Ectodermal cell (in vitro differentiated cells): ENCODE measurements at regions not wholly inside any gene's neighbourhood (a gene's known extent, or its start where the extent isn't known, plus 50 kb on each side); places are given as distances from the start of the nearest gene placed in this dataset.
"Not testable (repeated sequence)": the region's sequence is repeated elsewhere in the genome, so short reads cannot be mapped to it uniquely, and the experiment has no call there.

Experiments
- H3K27ac ChIP-seq: 2 replicates; pipeline ENCODE4 v1.7.0; 2013; ENCODE audit warnings: mild to moderate bottlenecking, low read depth, low read length; ENCODE audit not compliant: insufficient read depth, poor library complexity, severe bottlenecking
- H3K27me3 ChIP-seq: 2 replicates; pipeline ENCODE4 v1.7.0; 2013; ENCODE audit warnings: mild to moderate bottlenecking, low read length; ENCODE audit not compliant: insufficient read depth, control insufficient read depth, poor library complexity, severe bottlenecking
- H3K36me3 ChIP-seq: one replicate; pipeline ENCODE4 v1.7.0; 2013; ENCODE audit warnings: low read length; ENCODE audit not compliant: control insufficient read depth, insufficient read depth
- H3K4me1 ChIP-seq: one replicate; pipeline ENCODE4 v1.7.0; 2013; ENCODE audit warnings: low read length; ENCODE audit not compliant: control insufficient read depth, insufficient read depth
- H3K4me3 ChIP-seq: 2 replicates; pipeline ENCODE4 v1.7.0; 2013; ENCODE audit warnings: low read depth, low read length, control low read depth; ENCODE audit not compliant: insufficient read depth
- H3K9me3 ChIP-seq: 2 replicates; pipeline ENCODE4 v1.7.0; 2013; ENCODE audit warnings: mild to moderate bottlenecking, low read length, moderate library complexity; ENCODE audit not compliant: control insufficient read depth
- WGBS, 2 experiments: methylation state at CpG; one replicate each; pipeline ENCODE4 v1.1.7; 2013; ENCODE audit warnings: missing lambda C conversion rate in 2 of 2; 5-methylcytosine and 5-hydroxymethylcytosine counted together

GRCh38 chr4:189631568-189631916 is 309.1 kb upstream of the FRG1 start:
- H3K27ac ChIP-seq, H3K9me3 ChIP-seq, H3K4me3 ChIP-seq, H3K4me1 ChIP-seq, H3K27me3 ChIP-seq, H3K36me3 ChIP-seq: not testable (repeated sequence)
- 96 to 97% methylated on average over 8 to 9 of the region's 9 CpGs for WGBS, 2 experiments

GRCh38 chr4:189650436-189650835 is 290.2 kb upstream of the FRG1 start:
- not testable (repeated sequence) for H3K27ac ChIP-seq, H3K4me1 ChIP-seq, H3K27me3 ChIP-seq, H3K36me3 ChIP-seq, H3K4me3 ChIP-seq, H3K9me3 ChIP-seq
- 30 to 35% methylated on average over 2 of the region's 2 CpGs for WGBS, 2 experiments

- H3K36me3 ChIP-seq, H3K9me3 ChIP-seq, H3K4me1 ChIP-seq, H3K27me3 ChIP-seq, H3K27ac ChIP-seq, H3K4me3 ChIP-seq: not testable (repeated sequence)
- WGBS, 2 experiments: no CpG with 5 or more reads among the region's 3 CpGs
These were observed 287.5 kb upstream of the FRG1 start for GRCh38 chr4:189653130-189653653.

- not testable (repeated sequence) for H3K4me1 ChIP-seq, H3K9me3 ChIP-seq, H3K27me3 ChIP-seq, H3K4me3 ChIP-seq, H3K36me3 ChIP-seq, H3K27ac ChIP-seq
- 72 to 73% methylated on average over 6 to 7 of the region's 7 CpGs for WGBS, 2 experiments
These were observed 286.7 kb upstream of the FRG1 start for GRCh38 chr4:189653983-189654382.

GRCh38 chr4:189654396-189654795 is 286.3 kb upstream of the FRG1 start:
- not testable (repeated sequence) for H3K4me1 ChIP-seq, H3K27me3 ChIP-seq, H3K4me3 ChIP-seq, H3K36me3 ChIP-seq, H3K9me3 ChIP-seq, H3K27ac ChIP-seq
- WGBS, 2 experiments: 72 to 81% methylated on average over 5 to 8 of the region's 9 CpGs

GRCh38 chr4:189655817-189656216 is 284.9 kb upstream of the FRG1 start:
- not testable (repeated sequence) for H3K4me1 ChIP-seq, H3K27ac ChIP-seq, H3K27me3 ChIP-seq, H3K36me3 ChIP-seq, H3K9me3 ChIP-seq, H3K4me3 ChIP-seq
- 91 to 97% methylated on average over 6 of the region's 8 CpGs for WGBS, 2 experiments

- H3K9me3 ChIP-seq: no peaks in the 10 kb centered on the region
- no peaks in the 10 kb centered on the region for H3K36me3 ChIP-seq
- H3K27me3 ChIP-seq: no peaks in the 10 kb centered on the region
- H3K4me3 ChIP-seq: no peak overlapping the region
- 94 to 95% methylated on average over 9 to 10 of the region's 10 CpGs for WGBS, 2 experiments
- no peak overlapping the region for H3K27ac ChIP-seq
- no peaks in the 10 kb centered on the region for H3K4me1 ChIP-seq
These were observed 284.0 kb upstream of the FRG1 start for GRCh38 chr4:189656641-189657040.

GRCh38 chr4:189658259-189658658 is 282.4 kb upstream of the FRG1 start:
- H3K27me3 ChIP-seq, H3K4me1 ChIP-seq, H3K4me3 ChIP-seq, H3K9me3 ChIP-seq, H3K27ac ChIP-seq, H3K36me3 ChIP-seq: not testable (repeated sequence)
- WGBS, 2 experiments: 89 to 93% methylated on average over 5 of the region's 5 CpGs

GRCh38 chr4:189658831-189659230 is 281.8 kb upstream of the FRG1 start:
- 87 to 93% methylated on average over 1 to 3 of the region's 5 CpGs for WGBS, 2 experiments
- not testable (repeated sequence) for H3K27ac ChIP-seq, H3K27me3 ChIP-seq

GRCh38 chr4:189659287-189659686 is 281.4 kb upstream of the FRG1 start:
- no peaks in the 10 kb centered on the region for H3K9me3 ChIP-seq
- H3K27ac ChIP-seq: no peak overlapping the region
- 90 to 92% methylated on average over 8 of the region's 10 CpGs for WGBS, 2 experiments
- no peak overlapping the region for H3K4me3 ChIP-seq
- H3K27me3 ChIP-seq: no peaks in the 10 kb centered on the region
- no peaks in the 10 kb centered on the region for H3K36me3 ChIP-seq
- H3K4me1 ChIP-seq: no peaks in the 10 kb centered on the region

More at GRCh38 chr4:189658831-189659230, 281.8 kb upstream of the FRG1 start:
- H3K36me3 ChIP-seq, H3K4me3 ChIP-seq, H3K9me3 ChIP-seq, H3K4me1 ChIP-seq: not testable (repeated sequence)

GRCh38 chr4:189660722-189661360 is 279.8 kb upstream of the FRG1 start:
- Histone ChIP-seq H3K4me1 (no peaks in the 10 kb centered on the region), H3K27me3 (no peaks in the 10 kb centered on the region), H3K4me3 (no peak overlapping the region), H3K27ac (no peak overlapping the region), H3K36me3 (no peaks in the 10 kb centered on the region), H3K9me3 (no peaks in the 10 kb centered on the region)
- WGBS, 2 experiments: 32 to 33% methylated on average over 16 of the region's 16 CpGs
